ENCODE measurements at regions not wholly inside any gene's neighbourhood (a gene's known extent, or its start where the extent isn't known, plus 50 kb on each side); places are given as distances from the start of the nearest gene placed in this dataset.

DNA sequence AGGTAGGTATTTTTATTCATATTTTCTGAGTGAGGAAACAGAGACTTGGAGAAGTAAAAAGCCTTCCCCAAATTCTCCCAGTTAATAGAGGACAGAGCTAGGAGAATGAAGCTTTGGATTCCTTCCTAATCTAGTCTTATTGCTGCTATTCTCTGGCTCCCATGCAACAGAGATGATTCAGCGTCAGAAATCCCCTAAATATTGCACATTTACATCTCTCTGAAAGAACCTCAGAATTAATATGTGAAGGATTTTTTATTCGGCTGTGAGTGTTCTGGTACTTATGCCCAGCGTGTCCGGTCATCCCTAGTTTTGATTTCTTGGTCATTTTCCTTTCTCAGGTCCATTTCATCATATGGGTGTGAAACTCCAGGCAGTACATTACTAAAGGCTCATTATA, 91.2 kb upstream of the SESTD1 start:
- Histone ChIP-seq H3K36me3 (replicated peaks in 1 of 2; ENCODE audit: control insufficient read depth in 1 of 2, insufficient read depth in 2 of 2, low read length in 2 of 2) (no peaks in the 10 kb centered on the region), H3K9me3 (replicated peaks in 1 of 2; ENCODE audit: control insufficient read depth in 1 of 2, insufficient read depth in 1 of 2, low read length in 2 of 2) (no peaks in the 10 kb centered on the region), H4K20me1 (ENCODE audit: insufficient read depth, low read length) (no peaks in the 10 kb centered on the region), H3K27me3 (ENCODE audit: control insufficient read depth in 2 of 2, insufficient read depth in 2 of 2, low read length in 2 of 2) (no peaks in the 10 kb centered on the region), H3K4me1 (ENCODE audit: control insufficient read depth in 1 of 2, insufficient read depth in 2 of 2, low read length in 2 of 2) (no peaks in the 10 kb centered on the region), H3K9ac (ENCODE audit: insufficient read depth, low read length, poor library complexity, severe bottlenecking) (no peak overlapping the region), H3K4me3 (replicated peaks in 1 of 3; ENCODE audit: low read depth in 2 of 3, low read length in 3 of 3) (no peak overlapping the region), H3K27ac (ENCODE audit: low read depth in 1 of 2, low read length in 2 of 2) (no peak overlapping the region), H3K4me2 (replicated peaks; ENCODE audit: extremely low read depth, low read length, poor library complexity, severe bottlenecking) (no peak overlapping the region), H3K79me2 (ENCODE audit: insufficient read depth, low read length) (no peaks in the 10 kb centered on the region), H2AFZ (ENCODE audit: insufficient read depth, low read depth, low read length, poor library complexity, severe bottlenecking) (no peak overlapping the region)
- TF ChIP-seq, protein P1, sequence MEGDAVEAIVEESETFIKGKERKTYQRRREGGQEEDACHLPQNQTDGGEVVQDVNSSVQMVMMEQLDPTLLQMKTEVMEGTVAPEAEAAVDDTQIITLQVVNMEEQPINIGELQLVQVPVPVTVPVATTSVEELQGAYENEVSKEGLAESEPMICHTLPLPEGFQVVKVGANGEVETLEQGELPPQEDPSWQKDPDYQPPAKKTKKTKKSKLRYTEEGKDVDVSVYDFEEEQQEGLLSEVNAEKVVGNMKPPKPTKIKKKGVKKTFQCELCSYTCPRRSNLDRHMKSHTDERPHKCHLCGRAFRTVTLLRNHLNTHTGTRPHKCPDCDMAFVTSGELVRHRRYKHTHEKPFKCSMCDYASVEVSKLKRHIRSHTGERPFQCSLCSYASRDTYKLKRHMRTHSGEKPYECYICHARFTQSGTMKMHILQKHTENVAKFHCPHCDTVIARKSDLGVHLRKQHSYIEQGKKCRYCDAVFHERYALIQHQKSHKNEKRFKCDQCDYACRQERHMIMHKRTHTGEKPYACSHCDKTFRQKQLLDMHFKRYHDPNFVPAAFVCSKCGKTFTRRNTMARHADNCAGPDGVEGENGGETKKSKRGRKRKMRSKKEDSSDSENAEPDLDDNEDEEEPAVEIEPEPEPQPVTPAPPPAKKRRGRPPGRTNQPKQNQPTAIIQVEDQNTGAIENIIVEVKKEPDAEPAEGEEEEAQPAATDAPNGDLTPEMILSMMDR (IDR thresholded peaks at IDR 0.05) = no peak
- peaks cover 19% of the 10 kb centered on the region for H3K4me1 Mint-ChIP-seq
- intact Hi-C loops (cut with micrococcal nuclease) = no loop called here
- no CpG with 5 or more reads among the region's 4 CpGs for WGBS (ENCODE audit: insufficient coverage)
- DNase-seq = no peak
- H3K27ac Mint-ChIP-seq = no peak overlapping the region
- peaks cover 0 to 2% (median 2%) of the 10 kb centered on the region in 3 donors for H3K27me3 Mint-ChIP-seq (ENCODE audit: low read depth in 3 of 3)
- H3K36me3 Mint-ChIP-seq = no peaks in the 10 kb centered on the region
- peaks cover 0 to 2% (median 0%) of the 10 kb centered on the region in 7 donors for H3K9me3 Mint-ChIP-seq
- H3K4me3 Mint-ChIP-seq = no peak overlapping the region

DNA sequence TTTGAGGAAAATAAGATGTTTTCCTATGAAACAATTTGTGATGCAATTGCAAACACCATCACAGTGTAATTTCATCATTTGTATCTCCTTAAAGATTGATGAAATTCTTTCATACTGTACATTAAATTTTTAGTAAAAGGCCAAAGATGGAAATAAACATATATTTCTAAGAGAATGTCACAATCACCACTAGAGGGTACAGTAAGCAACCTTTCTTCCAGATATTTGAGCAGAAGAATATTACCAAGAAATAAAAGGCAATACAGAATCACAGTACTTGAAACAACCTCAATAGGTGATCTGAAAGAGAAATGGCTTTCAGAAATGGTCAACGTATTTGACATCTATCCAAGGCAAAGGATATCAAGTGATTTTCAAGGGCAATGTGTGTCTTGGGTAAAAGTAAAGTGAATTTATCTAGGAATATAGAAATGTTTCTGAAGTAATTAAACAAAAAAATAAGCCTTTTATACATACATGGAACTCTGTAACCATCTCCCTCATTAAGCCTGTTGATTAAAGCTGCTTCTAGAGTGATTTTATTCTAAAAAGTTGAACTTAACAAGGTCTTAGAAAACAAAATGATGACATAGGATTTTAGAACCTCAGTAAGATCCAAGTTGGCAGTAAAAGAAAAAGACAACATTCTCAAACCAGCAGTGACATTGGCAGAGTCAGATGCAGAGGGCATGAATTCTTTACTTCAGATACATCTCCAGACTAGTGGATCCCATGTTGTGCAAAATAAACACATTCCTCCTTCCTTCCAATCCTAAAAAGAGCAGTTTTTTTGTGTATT, 90.3 kb upstream of the SESTD1 start:
- H3K4me1 ChIP-seq (ENCODE audit: control insufficient read depth in 1 of 2, insufficient read depth in 2 of 2, low read length in 2 of 2) = peaks cover 0 to 4% of the 10 kb centered on the region in 2 donors
- WGBS (ENCODE audit: insufficient coverage) = no CpG with 5 or more reads among the region's 1 CpG

More for the DNA sequence above, 90.3 kb upstream of the SESTD1 start:
- Mint-ChIP-seq H3K4me1 (peaks cover 21% of the 10 kb centered on the region), H3K27me3 (ENCODE audit: low read depth in 3 of 3) (peaks cover 0 to 2% (median 2%) of the 10 kb centered on the region in 3 donors), H3K4me3 (no peak overlapping the region), H3K36me3 (no peaks in the 10 kb centered on the region), H3K9me3 (peaks cover 0 to 2% (median 0%) of the 10 kb centered on the region in 7 donors), H3K27ac (no peak overlapping the region)
- Histone ChIP-seq H3K79me2 (ENCODE audit: insufficient read depth, low read length) (no peaks in the 10 kb centered on the region), H3K27me3 (ENCODE audit: control insufficient read depth in 2 of 2, insufficient read depth in 2 of 2, low read length in 2 of 2) (no peaks in the 10 kb centered on the region), H4K20me1 (ENCODE audit: insufficient read depth, low read length) (no peaks in the 10 kb centered on the region), H3K36me3 (replicated peaks in 1 of 2; ENCODE audit: control insufficient read depth in 1 of 2, insufficient read depth in 2 of 2, low read length in 2 of 2) (no peaks in the 10 kb centered on the region), H3K27ac (ENCODE audit: low read depth in 1 of 2, low read length in 2 of 2) (no peak overlapping the region), H3K4me2 (replicated peaks; ENCODE audit: extremely low read depth, low read length, poor library complexity, severe bottlenecking) (no peak overlapping the region), H3K9ac (ENCODE audit: insufficient read depth, low read length, poor library complexity, severe bottlenecking) (no peak overlapping the region), H2AFZ (ENCODE audit: insufficient read depth, low read depth, low read length, poor library complexity, severe bottlenecking) (no peak overlapping the region), H3K4me3 (replicated peaks in 1 of 3; ENCODE audit: low read depth in 2 of 3, low read length in 3 of 3) (no peak overlapping the region), H3K9me3 (replicated peaks in 1 of 2; ENCODE audit: control insufficient read depth in 1 of 2, insufficient read depth in 1 of 2, low read length in 2 of 2) (no peaks in the 10 kb centered on the region)
- TF ChIP-seq, protein P1 (IDR thresholded peaks at IDR 0.05) = peak; percentile 20
- no peak for DNase-seq
- intact Hi-C loops (cut with micrococcal nuclease) = no loop called here
